ENCODE measurements at regions not wholly inside any gene's neighbourhood (a gene's known extent, or its start where the extent isn't known, plus 50 kb on each side); places are given as distances from the start of the nearest gene placed in this dataset.

- intact Hi-C loops (cut with micrococcal nuclease) = no loop called here
Measured at GRCh38 chr10:44813201-44813600, 97.9 kb upstream of the TMEM72 start.

- intact Hi-C loops (cut with micrococcal nuclease) = no loop called here
Measured at GRCh38 chr10:44814929-44815328, 96.2 kb upstream of the TMEM72 start.

- intact Hi-C loops (cut with micrococcal nuclease) = no loop called here
Measured at GRCh38 chr10:44818041-44818649, 93.0 kb upstream of the TMEM72 start.

- intact Hi-C loops (cut with micrococcal nuclease) = no loop called here
Measured at GRCh38 chr10:44818701-44819127, 92.4 kb upstream of the TMEM72 start.

GRCh38 chr10:44820094-44820493 is 91.0 kb upstream of the TMEM72 start:
- intact Hi-C loops (cut with micrococcal nuclease) = no loop called here

GRCh38 chr10:44821290-44821689 is 89.8 kb upstream of the TMEM72 start:
- intact Hi-C loops (cut with micrococcal nuclease) = no loop called here

GRCh38 chr10:44822349-44822748 is 88.8 kb upstream of the TMEM72 start:
- intact Hi-C loops (cut with micrococcal nuclease) = no loop called here

GRCh38 chr10:44822966-44823365 is 88.2 kb upstream of the TMEM72 start:
- intact Hi-C loops (cut with micrococcal nuclease) = no loop called here

- intact Hi-C loops (cut with micrococcal nuclease) = no loop called here
Measured at GRCh38 chr10:44824607-44825006, 86.5 kb upstream of the TMEM72 start.

- intact Hi-C loops (cut with micrococcal nuclease) = no loop called here
Measured at GRCh38 chr10:44827431-44828006, 83.6 kb upstream of the TMEM72 start.

GRCh38 chr10:44828508-44829142 is 82.5 kb upstream of the TMEM72 start:
- intact Hi-C loops (cut with micrococcal nuclease) = no loop called here

- intact Hi-C loops (cut with micrococcal nuclease) = no loop called here
Measured at GRCh38 chr10:44829426-44829825, 81.7 kb upstream of the TMEM72 start.

GRCh38 chr10:44830022-44830421 is 81.1 kb upstream of the TMEM72 start:
- intact Hi-C loops (cut with micrococcal nuclease) = no loop called here

GRCh38 chr10:44831581-44831980 is 79.6 kb upstream of the TMEM72 start:
- intact Hi-C loops (cut with micrococcal nuclease) = no loop called here

- intact Hi-C loops (cut with micrococcal nuclease) = no loop called here
Measured at GRCh38 chr10:44832595-44833390, 78.3 kb upstream of the TMEM72 start.

- intact Hi-C loops (cut with micrococcal nuclease) = no loop called here
Measured at GRCh38 chr10:44834131-44834530, 77.0 kb upstream of the TMEM72 start.

- intact Hi-C loops (cut with micrococcal nuclease) = no loop called here
Measured at GRCh38 chr10:44835300-44835699, 75.8 kb upstream of the TMEM72 start.

GRCh38 chr10:44843484-44843883 is 67.7 kb upstream of the TMEM72 start:
- intact Hi-C loops (cut with micrococcal nuclease) = no loop called here

GRCh38 chr10:44845361-44846175 is 65.6 kb upstream of the TMEM72 start:
- intact Hi-C loops (cut with micrococcal nuclease) = no loop called here

GRCh38 chr10:44847110-44847509 is 64.0 kb upstream of the TMEM72 start:
- intact Hi-C loops (cut with micrococcal nuclease) = no loop called here

GRCh38 chr10:44848211-44848610 is 62.9 kb upstream of the TMEM72 start:
- intact Hi-C loops (cut with micrococcal nuclease) = no loop called here

Data from T-helper 2 cell treated with Interferon-gamma antibody and Interleukin-4, amounts not matched to agents 100 ng/mL and 5 ng/mL, for 36 hours (primary cell).